ENCODE measurements at regions not wholly inside any gene's neighbourhood (a gene's known extent, or its start where the extent isn't known, plus 50 kb on each side); places are given as distances from the start of the nearest gene placed in this dataset.

- no peak for TF ChIP-seq CTCF (IDR thresholded peaks at IDR 0.05)
- TF ChIP-seq POLR2A (IDR thresholded peaks at IDR 0.05): no peak
Observed at GRCh38 chr12:116360579-116361413, 83.3 kb upstream of the MED13L start.
